Activated CD8-positive, alpha-beta memory T cell treated with anti-CD3 and anti-CD28 coated beads, Interleukin-2, amount 50 U/mL, for 48 hours (primary cell): ENCODE measurements at regions not wholly inside any gene's neighbourhood (a gene's known extent, or its start where the extent isn't known, plus 50 kb on each side); places are given as distances from the start of the nearest gene placed in this dataset.

Source experiments
- DNase-seq: peaks from one replicate; pipeline ENCODE4 v3.0.0-alpha.2; 2020

- DNase-seq: no peak
These were observed 1441.5 kb upstream of the IGFBP7 start for GRCh38 chr4:58551676-58552075.

GRCh38 chr4:58543465-58543864 lies 1433.3 kb upstream of the IGFBP7 start:
- DNase-seq: no peak

GRCh38 chr4:58541926-58542325 lies 1431.7 kb upstream of the IGFBP7 start:
- DNase-seq: no peak

DNA sequence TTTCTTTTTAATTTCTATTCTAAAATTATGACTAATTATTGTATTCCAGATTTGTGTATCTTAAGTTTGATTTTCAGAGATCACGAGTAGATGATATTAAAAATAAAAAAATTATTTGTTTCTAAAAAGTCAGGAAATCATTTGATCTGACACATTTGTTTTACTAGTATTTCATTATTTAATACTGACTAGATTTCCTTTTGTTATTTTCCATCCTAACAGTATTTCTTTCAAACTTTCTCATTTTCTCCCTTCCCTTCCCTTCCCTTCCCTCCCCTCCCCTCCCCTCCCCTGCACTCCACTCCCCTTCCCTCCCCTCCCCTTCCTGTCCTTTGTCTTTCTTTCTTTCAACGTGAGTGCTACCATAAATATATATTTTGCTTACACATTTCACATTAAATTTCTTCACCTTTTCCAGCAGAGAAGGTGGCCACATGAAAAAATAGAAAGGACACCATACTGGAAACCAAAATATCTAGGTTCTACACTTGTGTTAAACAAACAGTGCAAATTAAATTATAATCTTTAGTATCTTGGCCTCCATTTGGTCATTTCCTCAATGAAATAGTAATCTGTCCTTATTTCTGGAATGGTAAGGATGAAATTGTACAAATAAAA lies 1412.7 kb upstream of the IGFBP7 start:
- no peak for DNase-seq

DNA sequence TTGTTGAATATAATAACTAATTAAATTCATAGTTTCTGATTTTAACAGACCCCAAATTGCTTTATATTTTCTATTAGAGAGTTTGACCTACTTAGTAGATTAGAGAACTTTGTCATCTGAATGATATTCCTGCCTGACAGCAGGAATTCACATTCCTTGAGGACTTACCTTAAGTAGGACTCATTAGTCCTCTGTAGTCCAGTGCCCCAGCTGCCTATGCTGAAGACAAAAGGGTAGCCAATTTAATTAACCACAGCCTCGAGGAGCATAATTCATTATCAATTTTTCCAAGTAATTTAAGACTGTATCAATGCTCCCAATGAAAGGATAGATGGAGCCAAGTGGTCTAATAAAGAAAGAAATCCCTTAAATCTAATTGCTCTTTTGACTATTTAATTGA lies 1405.0 kb upstream of the IGFBP7 start:
- DNase-seq: no peak

DNA sequence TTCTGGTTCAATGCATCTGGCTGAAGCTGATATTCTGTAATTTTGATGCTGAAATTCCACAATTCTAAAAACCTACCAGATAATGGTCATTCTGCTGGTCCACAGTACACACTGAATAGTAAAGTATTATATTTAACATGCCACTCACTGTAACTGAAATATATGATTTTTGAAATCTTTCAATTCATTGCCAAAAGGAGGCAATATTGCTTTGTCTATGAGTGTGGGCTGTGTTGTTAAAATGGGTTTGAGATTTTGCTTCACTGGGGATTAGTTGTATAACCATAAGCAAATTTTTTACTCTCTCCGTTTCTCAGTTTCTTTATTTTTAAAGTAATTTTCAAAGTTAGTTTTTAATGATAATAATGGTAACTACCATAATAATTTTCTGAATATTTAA lies 1404.1 kb upstream of the IGFBP7 start:
- DNase-seq: no peak

DNA sequence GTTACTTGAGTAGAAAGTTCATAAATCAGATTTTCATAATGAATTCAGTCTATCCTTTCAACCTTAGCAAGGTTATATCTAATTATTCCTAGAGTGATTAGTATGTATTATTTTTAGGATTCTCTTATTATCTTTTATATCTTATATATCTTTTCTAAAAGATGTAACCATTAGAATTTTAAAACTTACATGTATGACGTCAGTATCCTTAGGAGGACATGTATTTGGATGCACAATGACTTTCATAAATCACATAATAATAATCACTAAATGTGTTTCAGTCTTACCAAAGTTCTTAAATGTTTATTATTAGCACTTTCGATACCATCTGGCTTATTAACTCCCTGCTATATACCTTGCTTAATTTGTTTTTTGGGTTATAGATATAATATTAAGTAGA lies 1400.5 kb upstream of the IGFBP7 start:
- DNase-seq: no peak

DNA sequence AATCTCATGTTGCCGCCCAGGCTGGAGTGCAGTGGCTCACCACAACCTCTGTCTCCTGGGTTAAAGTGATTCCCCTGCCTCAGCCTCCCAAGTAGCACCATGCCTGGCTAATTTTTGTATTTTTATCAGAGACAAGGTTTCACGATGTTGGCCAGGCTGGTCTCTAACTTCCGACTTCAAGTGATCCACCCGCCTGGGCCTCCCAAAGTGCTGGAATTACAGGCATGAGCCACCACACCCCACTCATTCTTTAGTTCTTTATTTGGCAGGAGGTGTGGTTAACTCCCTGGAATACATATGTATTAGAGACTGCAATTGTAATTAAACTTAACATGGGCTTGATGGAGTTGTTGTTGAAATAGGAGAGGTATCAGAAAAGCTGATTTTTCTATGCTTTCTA lies 1396.9 kb upstream of the IGFBP7 start:
- DNase-seq: no peak

DNA sequence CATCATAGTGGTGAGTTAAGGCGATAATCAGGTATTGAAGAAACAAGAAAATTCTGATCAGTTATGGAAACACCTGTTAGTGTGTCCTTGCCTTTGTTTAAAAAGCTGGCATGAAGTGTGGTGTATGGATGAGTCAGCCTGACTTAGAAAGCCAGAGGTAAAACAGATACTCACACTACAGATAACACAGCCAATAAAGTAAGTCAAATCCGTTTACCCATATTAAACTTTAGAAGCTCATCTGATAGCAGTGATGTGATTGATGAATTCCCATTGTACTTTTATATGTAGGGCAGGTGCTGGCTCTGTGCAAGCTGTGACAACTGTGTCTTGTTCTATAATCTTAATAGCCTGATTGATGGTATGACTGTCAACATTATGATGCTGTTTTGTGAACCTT lies 1392.7 kb upstream of the IGFBP7 start:
- no peak for DNase-seq

- no peak for DNase-seq
These were observed 1389.0 kb upstream of the IGFBP7 start for GRCh38 chr4:58499182-58499581.

GRCh38 chr4:58491620-58492019 lies 1381.4 kb upstream of the IGFBP7 start:
- DNase-seq: no peak

- DNase-seq: no peak
These were observed 1367.8 kb upstream of the IGFBP7 start for GRCh38 chr4:58477950-58478349.

DNA sequence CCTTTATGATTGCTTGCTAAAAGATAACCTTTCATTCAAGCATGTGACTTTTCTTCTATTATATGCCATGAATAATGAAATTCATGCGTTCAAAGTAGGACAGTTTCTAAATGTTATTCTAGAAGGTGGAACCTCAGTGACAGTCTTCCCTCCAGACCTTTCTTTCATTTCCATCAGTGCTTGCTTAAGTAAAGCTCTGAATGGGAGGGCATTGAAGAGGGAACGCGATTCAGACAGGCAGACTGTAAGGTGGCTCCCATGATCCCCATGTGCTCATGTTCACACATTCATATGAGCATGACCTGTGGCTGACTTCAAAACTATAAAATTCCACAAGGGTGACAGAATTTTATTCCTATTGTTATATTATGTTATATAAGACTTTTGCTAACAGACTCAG lies 1367.3 kb upstream of the IGFBP7 start:
- no peak for DNase-seq

- DNase-seq: no peak
These were observed 1364.9 kb upstream of the IGFBP7 start for GRCh38 chr4:58475097-58475496.

DNA sequence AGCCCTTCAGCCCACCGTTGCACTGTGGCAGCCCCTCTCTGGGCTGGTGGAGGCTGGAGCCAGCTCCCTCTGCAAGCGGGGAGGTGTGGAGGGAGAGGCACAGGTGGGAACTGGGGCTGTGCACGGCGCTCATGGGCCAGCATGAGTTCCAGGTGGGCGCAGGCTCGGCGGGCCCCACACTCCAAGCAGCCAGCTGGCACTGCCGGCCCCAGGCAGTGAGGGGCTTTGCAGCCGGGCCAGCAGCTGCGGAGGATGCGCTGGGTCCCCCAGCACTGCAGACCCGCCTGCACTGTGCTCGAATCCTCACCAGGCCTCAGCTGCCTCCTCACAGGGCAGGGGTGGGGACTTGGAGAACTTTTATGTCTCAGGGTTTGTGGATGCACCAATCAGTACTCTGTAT lies 1354.8 kb upstream of the IGFBP7 start:
- DNase-seq: no peak

- DNase-seq: no peak
These were observed 1346.7 kb upstream of the IGFBP7 start for GRCh38 chr4:58456727-58457384.

DNA sequence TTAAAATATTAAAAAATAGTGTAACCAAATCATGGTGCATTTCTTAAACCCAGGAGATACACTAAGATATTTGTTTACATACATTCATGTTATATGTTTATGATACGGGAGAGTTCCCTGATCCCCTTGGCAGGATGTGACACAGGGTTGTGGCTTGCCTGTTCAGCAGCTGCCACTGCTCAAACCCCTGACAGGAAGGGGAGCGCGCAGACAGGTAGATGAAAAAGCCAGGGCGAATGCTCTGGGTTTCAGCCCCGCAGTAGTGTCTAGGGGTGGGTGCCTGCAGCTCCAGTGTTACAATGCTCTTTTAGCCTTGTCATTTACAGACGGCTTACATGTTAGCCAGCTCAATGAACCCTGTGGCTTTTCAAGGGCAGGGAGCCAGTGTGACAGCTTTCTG lies 1343.8 kb upstream of the IGFBP7 start:
- no peak for DNase-seq

DNA sequence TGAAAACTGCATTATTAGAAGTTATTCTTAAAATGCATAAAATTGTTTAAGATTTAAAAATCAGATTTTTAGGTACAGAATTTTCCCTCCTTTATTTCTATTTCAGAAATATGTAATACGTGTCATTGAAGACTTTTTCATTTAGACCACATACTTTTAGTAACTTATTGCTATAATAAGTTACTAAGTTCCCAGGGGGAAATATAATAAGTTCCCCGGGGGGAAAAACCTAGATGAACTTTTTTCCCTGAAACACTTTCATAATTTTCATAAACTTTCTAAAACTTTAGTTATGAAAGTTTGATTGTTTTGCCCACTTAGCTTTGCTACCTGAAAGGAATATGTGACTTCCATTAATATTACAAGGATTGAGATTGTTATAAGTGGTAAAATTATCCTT lies 1341.5 kb upstream of the IGFBP7 start:
- no peak for DNase-seq

- no peak for DNase-seq
These were observed 1325.7 kb upstream of the IGFBP7 start for GRCh38 chr4:58435871-58436270.

DNA sequence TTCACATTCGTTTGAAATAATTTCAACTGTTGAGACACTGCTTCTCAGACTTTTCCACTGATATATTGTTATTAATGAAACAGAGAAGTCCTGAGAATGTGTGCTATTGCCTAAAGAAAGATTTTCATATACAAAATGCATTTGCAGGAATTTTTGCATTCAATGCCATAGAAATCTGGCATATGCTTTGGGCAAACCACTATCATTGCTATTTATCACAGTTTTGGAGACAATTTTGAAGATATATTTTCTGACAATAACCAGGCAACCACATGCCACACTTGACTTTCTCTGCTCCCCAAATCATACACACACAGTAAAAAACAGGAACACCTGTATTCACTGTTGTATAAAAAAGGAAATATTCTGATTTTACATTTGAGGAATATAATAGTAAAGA lies 1303.7 kb upstream of the IGFBP7 start:
- DNase-seq: no peak

DNA sequence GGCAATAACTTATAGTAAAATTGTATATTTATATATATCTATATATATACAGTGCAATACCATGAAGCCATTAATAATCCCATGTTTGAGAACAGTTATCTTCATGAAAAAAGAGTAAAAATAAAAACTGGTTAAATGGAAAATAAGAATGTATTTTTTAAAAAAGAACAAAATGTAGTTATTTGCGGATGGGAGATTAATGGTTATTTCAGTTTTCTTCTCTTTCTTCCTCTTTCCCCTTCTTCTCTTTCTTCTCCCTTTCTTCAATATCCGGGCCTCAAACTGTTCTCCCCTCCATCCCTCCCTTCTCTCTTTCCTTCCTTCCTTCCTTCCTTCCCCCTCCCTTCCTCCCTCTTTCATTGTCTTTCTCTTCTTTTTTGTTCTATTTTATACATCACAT lies 1301.7 kb upstream of the IGFBP7 start:
- no peak for DNase-seq

DNA sequence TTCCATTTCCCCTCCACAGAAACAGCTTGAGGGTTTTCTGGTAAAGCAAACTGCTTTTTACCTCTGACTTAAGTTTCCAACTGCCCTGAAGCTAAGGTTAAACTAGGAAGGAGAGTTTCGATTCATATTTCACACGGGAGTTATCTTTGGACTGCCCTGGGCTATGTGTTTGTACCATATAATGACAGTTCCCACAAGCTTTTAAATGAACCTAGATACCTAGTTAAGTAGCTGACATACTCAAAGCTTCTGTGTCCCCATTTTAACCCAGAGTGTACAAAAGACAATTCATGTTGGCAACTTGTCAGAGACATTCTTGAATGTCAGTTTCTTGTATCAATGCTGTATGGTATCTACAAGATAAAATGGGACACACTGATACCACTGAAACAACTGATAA lies 1296.6 kb upstream of the IGFBP7 start:
- no peak for DNase-seq

- DNase-seq: no peak
These were observed 1258.0 kb upstream of the IGFBP7 start for GRCh38 chr4:58368221-58368620.

DNA sequence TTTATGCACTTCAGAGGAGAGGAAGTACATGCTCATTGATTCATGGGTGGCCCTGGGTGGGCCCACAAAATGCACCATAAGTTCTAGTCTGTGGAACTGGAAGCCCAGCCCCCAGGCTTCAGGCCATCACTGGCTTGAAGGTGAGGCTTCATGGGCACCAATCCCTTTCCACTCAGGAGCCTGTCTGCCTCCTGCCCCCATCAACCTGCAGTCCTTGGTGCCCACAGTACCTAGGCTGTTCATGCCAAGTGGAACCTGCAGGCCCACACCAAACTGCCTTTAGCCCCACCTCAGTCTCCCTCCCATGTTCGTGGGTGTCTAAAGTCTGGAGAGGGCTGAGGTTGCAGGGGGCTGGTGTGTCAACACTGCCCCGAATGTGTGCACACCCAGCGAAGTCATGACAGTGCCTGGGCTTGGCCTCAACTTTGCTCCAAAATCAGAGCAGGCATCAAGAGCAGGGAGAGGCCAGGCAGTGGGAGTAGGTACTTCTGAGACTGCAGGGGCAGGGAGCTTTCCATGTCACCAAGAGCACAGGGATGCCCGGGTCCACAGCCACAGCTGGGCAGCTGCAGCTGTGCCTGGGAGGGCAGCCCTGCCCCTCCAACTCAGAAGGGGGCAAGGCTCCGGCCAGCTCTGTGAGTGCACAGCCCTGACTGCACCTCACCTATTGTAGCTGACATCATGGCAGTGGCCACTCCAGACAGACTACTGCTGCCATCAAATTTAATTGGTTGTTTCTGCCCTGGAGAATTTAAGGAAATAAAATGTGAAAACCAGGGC lies 1250.4 kb upstream of the IGFBP7 start:
- no peak for DNase-seq
